ENCODE measurements at regions not wholly inside any gene's neighbourhood (a gene's known extent, or its start where the extent isn't known, plus 50 kb on each side); places are given as distances from the start of the nearest gene placed in this dataset.
"Not testable (repeated sequence)": the region's sequence is repeated elsewhere in the genome, so short reads cannot be mapped to it uniquely, and the experiment has no call there.

- no peak for DNase-seq (ENCODE audit: extremely low read depth, low read depth)
These were observed 572.0 kb downstream of the PTPRU start for GRCh38 chr1:29808141-29808995.

GRCh38 chr1:29807689-29808088 lies 571.4 kb downstream of the PTPRU start:
- no peak for DNase-seq (ENCODE audit: extremely low read depth, low read depth)

- no peak for DNase-seq (ENCODE audit: extremely low read depth, low read depth)
These were observed 570.5 kb downstream of the PTPRU start for GRCh38 chr1:29806646-29807319.

- no peak for DNase-seq (ENCODE audit: extremely low read depth, low read depth)
These were observed 569.5 kb downstream of the PTPRU start for GRCh38 chr1:29805896-29806160.

GRCh38 chr1:29805122-29805895 lies 569.0 kb downstream of the PTPRU start:
- no peak for DNase-seq (ENCODE audit: extremely low read depth, low read depth)

- no peak for DNase-seq (ENCODE audit: extremely low read depth, low read depth)
These were observed 568.0 kb downstream of the PTPRU start for GRCh38 chr1:29804181-29804899.

GRCh38 chr1:29803486-29803885 lies 567.2 kb downstream of the PTPRU start:
- DNase-seq (ENCODE audit: extremely low read depth, low read depth) = no peak

- DNase-seq (ENCODE audit: extremely low read depth, low read depth) = no peak
These were observed 566.1 kb downstream of the PTPRU start for GRCh38 chr1:29802181-29803068.

- no peak for DNase-seq (ENCODE audit: extremely low read depth, low read depth)
These were observed 565.2 kb downstream of the PTPRU start for GRCh38 chr1:29801561-29801973.

- DNase-seq (ENCODE audit: extremely low read depth, low read depth) = no peak
These were observed 564.7 kb downstream of the PTPRU start for GRCh38 chr1:29801003-29801402.

- DNase-seq (ENCODE audit: extremely low read depth, low read depth) = no peak
These were observed 564.2 kb downstream of the PTPRU start for GRCh38 chr1:29800522-29800956.

GRCh38 chr1:29800120-29800519 lies 563.8 kb downstream of the PTPRU start:
- DNase-seq (ENCODE audit: extremely low read depth, low read depth) = no peak

GRCh38 chr1:29798699-29799566 lies 562.6 kb downstream of the PTPRU start:
- no peak for DNase-seq (ENCODE audit: extremely low read depth, low read depth)

- DNase-seq (ENCODE audit: extremely low read depth, low read depth) = not testable (repeated sequence)
These were observed 560.8 kb downstream of the PTPRU start for GRCh38 chr1:29797125-29797524.

GRCh38 chr1:29795965-29796364 lies 559.6 kb downstream of the PTPRU start:
- DNase-seq (ENCODE audit: extremely low read depth, low read depth) = not testable (repeated sequence)

- no peak for DNase-seq (ENCODE audit: extremely low read depth, low read depth)
These were observed 557.5 kb downstream of the PTPRU start for GRCh38 chr1:29793653-29794348.

- peak; percentile 61 for DNase-seq (ENCODE audit: extremely low read depth, low read depth)
These were observed 556.8 kb downstream of the PTPRU start for GRCh38 chr1:29793101-29793546.

- no peak for DNase-seq (ENCODE audit: extremely low read depth, low read depth)
These were observed 553.6 kb downstream of the PTPRU start for GRCh38 chr1:29789910-29790247.

Data from NCI-H460 (cell line).